GM18951 (cell line): ENCODE measurements at regions not wholly inside any gene's neighbourhood (a gene's known extent, or its start where the extent isn't known, plus 50 kb on each side); places are given as distances from the start of the nearest gene placed in this dataset.

ENCODE experiments used
- POLR2A ChIP-seq: IDR thresholded peaks from 4 replicates; pipeline ENCODE4 v1.6.1; 2011; ENCODE audit warnings: mild to moderate bottlenecking; ENCODE audit not compliant: insufficient read length, insufficient read depth; ENCODE audit errors: extremely low read depth
- in situ Hi-C: fragments of 300-500 bp; cut with MboI; formaldehyde crosslinking; loops from one replicate; pipeline ENCODE4 v1.12.0; 2022; ENCODE audit warnings: low sequenced_read_pairs, mixed read lengths, inconsistent platforms; ENCODE audit not compliant: unreplicated experiment

DNA sequence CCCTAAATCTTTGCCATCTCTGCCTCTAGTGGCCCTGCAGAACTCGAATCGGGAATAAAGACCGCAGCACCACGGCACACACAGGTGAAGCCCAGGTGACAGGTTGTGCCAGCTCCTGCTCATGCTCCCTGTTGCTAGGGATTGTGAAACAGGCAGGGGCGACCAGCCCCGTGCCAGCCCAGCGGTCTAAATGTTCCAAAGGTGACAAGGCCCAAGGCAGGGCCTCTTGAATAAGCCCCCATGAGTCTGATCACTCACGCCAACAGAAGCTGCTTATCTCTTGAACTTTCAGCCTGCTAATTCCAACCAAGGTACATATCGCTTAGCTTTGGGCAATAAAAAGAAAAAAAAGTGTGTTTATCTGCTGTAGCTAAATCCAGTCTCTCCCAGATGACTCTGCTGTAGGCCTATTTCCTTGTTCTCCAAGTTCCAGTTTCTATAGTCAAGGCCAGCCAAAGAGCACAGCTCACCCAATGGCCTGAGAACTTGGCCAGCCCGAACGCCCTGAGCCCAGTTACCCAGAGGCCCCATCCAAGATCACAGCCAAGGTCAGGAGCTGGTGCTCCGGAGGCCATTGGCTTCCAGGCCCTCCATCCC lies 191.1 kb upstream of the GPR12 start:
- in situ Hi-C loops, result loop anchor here (25.0 kb wide), 1 partner anchor 1036 kb away; the partner anchor contains the start of gene URAD
- TF ChIP-seq POLR2A, result no peak

DNA sequence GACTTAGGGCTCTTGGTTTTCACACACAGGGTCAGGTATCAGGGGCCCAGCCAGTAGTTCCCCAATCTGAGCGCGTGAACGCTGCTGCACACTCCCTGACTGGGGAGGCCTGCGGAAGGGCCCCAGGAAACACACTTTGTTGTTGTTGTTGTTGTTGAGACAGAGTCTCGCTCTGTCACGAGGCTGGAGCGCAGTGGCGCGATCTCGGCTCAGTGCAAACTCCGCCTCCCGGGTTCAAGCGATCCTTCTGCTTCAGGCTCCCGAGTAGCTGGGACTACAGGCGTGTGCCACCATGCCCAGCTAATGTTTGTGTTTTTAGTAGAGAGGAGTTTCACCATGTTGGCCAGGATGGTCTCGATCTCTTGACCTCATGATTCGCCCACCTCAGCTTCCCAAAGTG lies 190.4 kb upstream of the GPR12 start:
- in situ Hi-C loops, result loop anchor here (25.0 kb wide), 1 partner anchor 1036 kb away; the partner anchor contains the start of gene URAD
- no peak for TF ChIP-seq POLR2A

DNA sequence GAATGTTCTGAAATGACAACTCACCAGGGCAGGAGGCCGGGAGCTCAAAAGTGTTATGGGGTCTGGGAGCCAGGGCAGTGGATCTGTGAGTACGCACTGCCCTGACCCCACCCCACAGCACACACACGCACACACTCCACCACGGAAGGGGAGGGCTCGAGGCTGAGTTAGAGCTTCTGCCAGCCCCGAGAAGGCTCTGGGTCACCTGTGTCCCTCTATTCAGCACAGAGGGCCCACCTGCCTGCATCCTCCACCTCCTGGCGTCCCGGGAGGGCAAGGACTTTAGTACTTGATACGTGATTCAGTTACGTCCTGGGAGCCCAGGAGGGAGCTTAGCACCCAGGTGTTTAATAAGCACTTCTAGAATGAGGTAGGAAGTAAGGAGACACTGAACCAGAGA lies 190.0 kb upstream of the GPR12 start:
- in situ Hi-C loops, result loop anchor here (25.0 kb wide), 1 partner anchor 1037 kb away; the partner anchor contains the start of gene URAD
- no peak for TF ChIP-seq POLR2A

DNA sequence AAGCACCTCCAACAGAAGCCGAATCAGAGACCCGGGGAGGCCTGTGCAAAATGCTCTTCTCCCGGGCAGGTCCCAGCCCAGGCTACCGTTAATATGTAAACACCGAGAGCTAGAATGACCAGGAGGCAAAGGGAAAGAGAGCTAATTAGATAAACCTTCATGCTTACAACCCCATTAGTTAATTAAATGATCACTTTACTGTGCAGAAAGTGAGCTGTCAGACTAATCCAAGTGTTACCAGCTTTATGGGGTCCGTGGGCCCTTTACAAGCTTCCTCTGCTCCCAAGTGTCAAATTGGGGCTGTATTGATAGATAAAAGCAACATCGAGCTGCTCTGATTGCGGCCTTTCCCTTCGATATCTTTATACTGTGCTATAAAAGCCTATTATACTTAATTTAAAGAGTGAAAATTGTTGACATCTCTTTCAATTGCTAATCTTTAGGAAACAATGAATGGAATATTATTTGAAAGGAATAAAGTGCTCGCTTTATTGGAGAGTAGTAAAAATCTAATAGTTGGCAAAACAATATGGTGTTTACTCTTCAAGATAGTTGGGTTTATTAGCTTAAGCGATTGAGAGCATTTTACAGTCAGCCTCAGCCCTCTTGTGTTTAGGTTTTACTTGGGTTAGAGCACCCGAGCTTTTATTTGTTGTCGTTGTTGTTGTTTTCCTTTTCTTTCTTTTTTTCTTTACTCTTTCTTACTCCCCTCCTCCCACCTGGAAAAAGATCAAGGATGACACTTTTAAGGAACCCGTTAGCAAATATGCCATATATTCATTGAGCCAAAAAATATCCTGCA lies 189.3 kb upstream of the GPR12 start:
- in situ Hi-C loops, result loop anchor here (25.0 kb wide), 1 partner anchor 1037 kb away; the partner anchor contains the start of gene URAD
- TF ChIP-seq POLR2A, result no peak

DNA sequence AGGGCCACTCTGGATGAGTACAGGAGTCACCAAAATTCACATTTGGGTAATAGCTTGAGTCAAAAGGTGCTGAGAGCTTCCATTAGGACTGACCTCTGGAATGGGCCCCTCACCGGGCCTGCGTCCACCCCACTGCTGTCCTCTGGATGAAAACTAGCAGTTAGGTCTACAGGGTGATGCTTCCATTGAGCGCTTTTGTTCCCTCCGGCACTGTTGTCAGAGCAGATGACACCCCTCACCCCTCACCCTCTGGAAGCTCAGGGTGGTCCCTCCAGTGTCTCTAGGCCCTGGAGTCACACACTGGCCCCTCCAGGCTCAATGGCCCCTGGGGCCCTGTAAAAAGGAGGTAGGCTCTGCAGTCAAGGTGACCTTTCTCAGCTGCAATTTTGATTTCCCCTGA lies 187.8 kb upstream of the GPR12 start:
- in situ Hi-C loops, result no loop called here
- TF ChIP-seq POLR2A, result no peak

DNA sequence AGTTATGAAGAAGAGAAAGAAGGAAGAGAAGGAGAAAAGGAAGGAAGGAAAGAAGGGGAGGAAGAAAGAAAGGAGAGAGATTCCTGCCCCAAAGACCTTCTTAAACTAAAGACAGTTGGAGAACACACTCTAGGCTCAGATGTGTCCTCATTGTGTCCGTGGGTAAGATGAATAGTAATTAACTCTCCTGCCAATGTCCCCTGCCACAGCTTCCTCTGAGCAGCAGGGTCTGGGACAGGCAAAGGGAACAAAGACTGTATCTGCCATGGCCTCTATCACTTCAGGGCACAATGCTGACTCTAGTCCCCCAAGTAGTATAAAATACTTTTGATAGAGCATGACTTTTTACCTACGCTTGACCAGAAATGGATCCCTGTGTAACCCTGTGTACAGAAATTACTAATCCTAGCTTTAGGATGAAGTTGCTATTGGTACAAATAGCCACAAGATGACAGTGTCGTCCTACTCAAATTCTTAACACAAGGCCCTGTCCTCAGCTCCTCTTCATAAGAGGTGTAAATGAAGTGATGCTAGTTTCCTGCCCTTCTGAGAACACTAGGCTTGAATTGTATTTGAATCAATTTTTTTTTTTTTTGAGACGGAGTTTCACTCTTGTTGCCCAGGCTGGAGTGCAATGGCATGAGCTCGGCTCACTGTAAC lies 186.2 kb upstream of the GPR12 start:
- in situ Hi-C loops, result no loop called here
- no peak for TF ChIP-seq POLR2A

DNA sequence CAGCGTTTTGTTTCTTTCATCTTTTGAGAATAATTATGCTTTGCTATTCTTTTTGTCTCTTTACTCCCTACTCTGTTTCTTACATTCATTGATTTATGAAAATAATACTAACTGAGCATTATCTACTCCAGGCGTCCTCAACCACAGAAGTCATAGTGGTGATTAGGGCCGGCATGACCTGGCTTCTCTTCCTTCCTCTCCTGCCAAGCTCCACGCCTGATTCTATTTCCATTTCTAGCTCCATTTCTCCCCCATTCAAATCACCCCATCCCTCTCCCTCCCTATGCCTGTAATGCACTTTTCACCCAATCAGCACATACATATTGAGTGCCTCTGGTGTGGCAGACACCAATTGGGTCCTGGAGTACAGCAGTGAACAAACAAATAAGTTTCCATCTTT lies 183.2 kb upstream of the GPR12 start:
- no peak for TF ChIP-seq POLR2A
- in situ Hi-C loops, result no loop called here

DNA sequence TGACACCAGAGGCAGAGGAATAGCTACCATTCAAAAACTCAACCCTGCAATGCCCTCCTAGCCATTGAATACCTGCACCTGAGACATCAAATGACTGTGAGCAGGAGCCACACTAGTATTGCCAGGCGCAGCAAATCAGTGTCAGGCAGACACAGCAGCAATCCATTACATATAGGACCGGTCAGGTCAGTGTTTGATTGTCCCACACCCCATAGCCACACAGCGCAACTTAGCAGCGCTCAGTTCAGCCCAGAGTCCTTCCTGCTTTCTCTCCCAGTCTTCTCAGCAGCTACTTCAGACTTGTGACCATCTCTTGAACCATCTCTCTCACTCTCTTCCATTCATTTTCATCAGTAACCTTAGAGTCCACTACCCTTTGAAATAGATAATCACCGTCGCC lies 181.6 kb upstream of the GPR12 start:
- in situ Hi-C loops, result no loop called here
- no peak for TF ChIP-seq POLR2A

DNA sequence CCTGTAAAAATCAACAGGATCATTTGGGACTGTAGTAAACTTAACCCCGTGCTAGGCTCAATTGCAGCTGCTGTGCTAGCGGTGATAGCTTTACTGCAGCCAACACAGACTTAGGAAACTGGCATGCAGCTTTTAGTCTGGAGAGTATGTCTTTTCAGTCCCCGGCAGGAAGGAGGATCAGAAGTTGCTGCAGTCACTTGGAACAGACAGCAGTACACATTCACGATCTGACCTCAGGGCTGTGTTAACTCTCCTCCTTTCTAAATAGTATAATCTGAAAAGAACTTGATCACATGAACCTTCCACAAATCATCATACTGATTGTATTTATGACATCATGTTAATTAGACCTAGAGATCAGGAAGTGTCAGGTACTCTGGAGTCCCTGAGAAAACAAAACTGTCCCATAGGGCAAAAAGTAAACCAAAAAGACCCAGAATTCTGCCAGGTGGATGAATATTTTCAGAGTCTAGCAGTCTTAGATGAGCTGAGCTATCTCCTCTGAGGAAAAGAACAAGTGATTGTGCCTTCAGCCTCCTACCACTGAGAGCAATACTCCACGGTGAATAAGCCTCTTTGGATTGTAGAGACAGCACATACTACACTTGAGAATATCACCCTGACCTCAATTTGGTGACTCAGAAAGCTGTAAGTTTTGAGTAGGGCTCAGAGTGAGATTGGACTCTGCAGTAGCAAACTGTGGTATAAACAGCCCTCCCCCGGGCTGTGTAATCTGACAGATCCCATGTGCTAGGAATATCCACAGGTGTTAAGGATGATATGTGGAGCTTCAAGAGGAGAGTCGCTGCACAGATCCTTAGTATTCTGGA lies 181.0 kb upstream of the GPR12 start:
- no peak for TF ChIP-seq POLR2A
- in situ Hi-C loops, result no loop called here

DNA sequence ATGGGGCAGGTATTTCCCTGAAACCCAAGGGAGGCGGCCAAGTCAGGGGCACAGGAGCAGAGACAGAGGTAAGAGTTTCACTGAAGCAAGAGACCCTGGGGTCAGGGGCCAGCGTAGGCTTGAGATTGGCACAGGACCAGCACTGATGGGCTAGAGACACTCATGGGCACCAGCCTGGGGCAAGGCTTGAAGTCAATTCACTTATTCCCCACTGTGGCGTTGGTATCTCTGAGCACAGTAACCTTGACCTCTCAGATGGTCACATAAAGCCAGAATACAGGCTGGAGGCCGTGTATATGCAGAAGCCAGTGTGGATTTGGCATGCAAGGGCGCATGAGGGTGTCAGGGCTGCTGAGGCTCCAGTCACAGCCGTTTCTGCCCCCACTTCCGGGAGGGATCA lies 173.5 kb upstream of the GPR12 start:
- TF ChIP-seq POLR2A, result no peak
- in situ Hi-C loops, result no loop called here

DNA sequence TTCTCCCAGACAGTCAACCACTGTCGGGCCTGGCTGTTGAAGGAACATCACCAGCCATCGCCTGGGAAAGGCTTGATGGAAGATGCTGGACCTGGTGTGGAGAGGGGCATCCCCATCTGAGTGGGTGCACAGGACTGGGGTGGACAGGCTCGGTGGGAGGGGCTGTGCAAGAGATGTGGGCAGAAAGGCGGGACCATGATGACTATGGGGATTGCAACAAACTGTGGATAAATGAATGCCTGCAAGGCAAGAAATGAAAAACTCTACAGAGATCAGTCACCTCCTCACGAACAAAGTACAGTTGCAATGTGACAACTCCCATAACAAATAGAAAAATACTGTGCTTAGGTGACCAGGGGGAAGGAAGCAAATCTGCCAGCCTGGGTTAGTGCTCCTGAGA lies 171.9 kb upstream of the GPR12 start:
- TF ChIP-seq POLR2A, result no peak
- in situ Hi-C loops, result no loop called here

DNA sequence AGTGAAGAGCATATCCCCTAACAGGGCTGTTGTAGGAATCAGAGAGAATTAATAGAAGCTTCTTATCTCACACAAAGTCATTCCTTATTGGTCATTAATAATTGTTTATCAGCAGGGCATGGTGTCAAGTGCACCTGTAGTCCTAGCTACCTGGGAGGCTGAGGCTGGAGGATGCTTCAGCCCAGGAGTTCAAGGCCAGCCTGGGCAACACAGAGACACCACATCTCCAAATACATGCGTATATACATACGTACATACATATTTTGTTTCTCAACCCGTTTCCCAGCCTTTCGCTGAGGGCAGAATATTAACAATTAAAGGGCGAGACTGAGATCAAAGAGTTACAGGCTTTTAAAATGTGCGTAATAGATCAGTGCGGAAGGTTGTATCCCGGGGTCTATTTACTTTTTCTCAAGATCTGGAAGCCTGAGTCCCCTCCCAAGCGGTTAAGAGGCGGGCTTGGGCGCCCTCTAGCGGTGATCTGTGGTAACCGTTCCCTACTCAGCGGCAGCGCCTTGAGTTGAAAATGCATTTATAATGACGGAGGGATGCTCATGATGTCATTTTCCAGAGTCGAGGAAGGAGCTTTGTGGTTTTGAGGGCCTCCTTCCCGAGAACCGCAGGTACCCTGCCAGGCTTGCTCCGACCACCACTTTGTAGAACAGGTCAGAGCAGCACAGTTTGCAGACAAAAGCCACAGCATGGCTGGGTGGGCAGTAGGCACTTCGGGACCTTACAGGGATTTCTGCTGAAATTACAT lies 169.6 kb upstream of the GPR12 start:
- in situ Hi-C loops, result no loop called here
- TF ChIP-seq POLR2A, result no peak
